ENCODE measurements at regions not wholly inside any gene's neighbourhood (a gene's known extent, or its start where the extent isn't known, plus 50 kb on each side); places are given as distances from the start of the nearest gene placed in this dataset.

DNA sequence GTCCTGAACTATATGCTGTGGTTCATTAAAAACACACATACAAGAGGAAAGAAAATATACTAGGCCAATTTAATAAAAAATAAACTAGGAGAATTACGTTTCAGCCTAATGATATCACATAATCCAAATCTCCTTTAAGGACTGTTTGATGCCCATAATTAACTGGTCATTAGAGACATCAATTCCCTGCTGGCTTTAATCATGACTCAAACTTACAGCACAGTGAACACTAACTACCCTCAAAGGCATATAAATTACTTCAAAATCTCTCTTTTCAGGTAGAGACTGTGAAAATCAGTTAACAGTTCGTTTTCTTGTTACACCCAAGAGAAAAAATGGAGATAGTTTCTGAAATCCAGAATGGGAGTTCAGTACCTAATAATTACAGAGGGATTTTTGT is 567.4 kb downstream of the CBLN2 start:
- no peak for TF ChIP-seq POLR2A (IDR thresholded peaks at IDR 0.05)
- TF ChIP-seq CTCF (IDR thresholded peaks at IDR 0.05): no peak
- H3K4me3 ChIP-seq (ENCODE audit: low read depth, poor library complexity, severe bottlenecking): no peak overlapping the region
- WGBS, 2 donors: 39 to 42% methylated on average over 2 of the region's 2 CpGs
- no peak for DNase-seq (ENCODE audit: low spot score in 2 of 2)
- intact Hi-C loops (cut with DNase I; ENCODE audit: low total_unique reads): no loop called here

DNA sequence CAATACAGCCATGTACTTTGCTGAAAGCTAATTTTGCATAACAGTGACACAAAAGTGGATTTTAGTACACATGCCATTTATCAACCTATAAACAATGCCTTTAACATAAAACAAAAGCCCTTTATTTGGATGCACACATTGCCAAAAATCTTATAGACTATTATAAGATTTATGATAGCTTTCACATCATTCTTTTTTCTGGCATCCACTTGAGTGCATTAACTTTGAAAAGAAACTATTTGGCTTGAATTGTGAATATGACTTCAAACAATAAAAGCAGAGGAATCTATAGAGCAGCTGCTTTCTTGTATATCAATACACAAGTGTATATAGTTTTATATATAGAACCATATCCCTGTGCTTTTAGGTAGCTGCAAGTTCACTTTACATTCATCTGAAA is 577.4 kb downstream of the CBLN2 start:
- no peak for DNase-seq (ENCODE audit: low spot score in 2 of 2)
- H3K4me3 ChIP-seq (ENCODE audit: low read depth, poor library complexity, severe bottlenecking): no peak overlapping the region
- intact Hi-C loops (cut with DNase I; ENCODE audit: low total_unique reads): no loop called here
- no peak for TF ChIP-seq CTCF (IDR thresholded peaks at IDR 0.05)
- TF ChIP-seq POLR2A (IDR thresholded peaks at IDR 0.05): no peak

DNA sequence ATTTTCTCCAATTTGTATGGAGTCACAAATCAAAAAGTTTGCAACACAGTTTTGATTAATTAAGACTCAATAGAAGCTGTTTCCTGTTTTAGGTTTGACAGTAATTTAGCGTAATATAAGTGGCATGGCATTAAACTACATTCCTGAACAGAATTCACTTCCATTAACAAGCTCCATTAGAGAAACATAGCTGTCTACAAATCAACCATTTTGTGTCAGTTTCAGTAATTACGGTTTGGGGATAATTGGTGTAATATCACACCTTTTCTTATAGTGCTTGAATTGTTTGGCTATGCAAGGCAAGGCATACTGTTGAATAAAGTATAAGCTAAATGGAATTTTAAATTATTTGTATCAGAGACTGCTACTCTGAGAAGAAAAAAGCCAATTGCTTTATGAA is 585.5 kb downstream of the CBLN2 start:
- 43 to 46% methylated on average over 2 of the region's 2 CpGs for WGBS, 2 donors
- intact Hi-C loops (cut with DNase I; ENCODE audit: low total_unique reads): no loop called here
- TF ChIP-seq POLR2A (IDR thresholded peaks at IDR 0.05): no peak
- TF ChIP-seq CTCF (IDR thresholded peaks at IDR 0.05): no peak
- no peak overlapping the region for H3K4me3 ChIP-seq (ENCODE audit: low read depth, poor library complexity, severe bottlenecking)
- DNase-seq (ENCODE audit: low spot score in 2 of 2): no peak

- 74 to 81% methylated on average over 6 of the region's 6 CpGs for WGBS, 2 donors
- no peak for TF ChIP-seq CTCF (IDR thresholded peaks at IDR 0.05)
- no peak for TF ChIP-seq POLR2A (IDR thresholded peaks at IDR 0.05)
- no peak overlapping the region for H3K4me3 ChIP-seq (ENCODE audit: low read depth, poor library complexity, severe bottlenecking)
- DNase-seq (ENCODE audit: low spot score in 2 of 2): no peak
- intact Hi-C loops (cut with DNase I; ENCODE audit: low total_unique reads): loop anchor here (2.0 kb wide), 1 partner anchor 54 kb away; no protein-coding TSS in a partner anchor
Observed at GRCh38 chr18:71951001-71951400, 593.1 kb downstream of the CBLN2 start.

- no peak for DNase-seq (ENCODE audit: low spot score in 2 of 2)
- intact Hi-C loops (cut with DNase I; ENCODE audit: low total_unique reads): no loop called here
- TF ChIP-seq POLR2A (IDR thresholded peaks at IDR 0.05): no peak
- TF ChIP-seq CTCF (IDR thresholded peaks at IDR 0.05): no peak
- 82 to 83% methylated on average over 1 of the region's 1 CpG for WGBS, 2 donors
- H3K4me3 ChIP-seq (ENCODE audit: low read depth, poor library complexity, severe bottlenecking): no peak overlapping the region
Observed at GRCh38 chr18:71942433-71942832, 601.7 kb downstream of the CBLN2 start.

GRCh38 chr18:71939483-71939882 is 604.7 kb downstream of the CBLN2 start:
- no peak overlapping the region for H3K4me3 ChIP-seq (ENCODE audit: low read depth, poor library complexity, severe bottlenecking)

More at GRCh38 chr18:71939483-71939882, 604.7 kb downstream of the CBLN2 start:
- no peak for DNase-seq (ENCODE audit: low spot score in 2 of 2)
- intact Hi-C loops (cut with DNase I; ENCODE audit: low total_unique reads): no loop called here
- TF ChIP-seq CTCF (IDR thresholded peaks at IDR 0.05): no peak
- TF ChIP-seq POLR2A (IDR thresholded peaks at IDR 0.05): no peak
